Lower leg skin (tissue), 3 donors: ENCODE measurements at regions not wholly inside any gene's neighbourhood (a gene's known extent, or its start where the extent isn't known, plus 50 kb on each side); places are given as distances from the start of the nearest gene placed in this dataset.

Source experiments
- POLR2A ChIP-seq, 2 donors: fragments of 450-650 bp; IDR thresholded peaks; one replicate each; pipeline ENCODE4 v1.6.1; 2016 to 2017; ENCODE audit warnings: antibody characterized with exemption in 2 of 2, mild to moderate bottlenecking in 1 of 2, moderate library complexity in 1 of 2
- TF ChIP-seq, protein P1 (sequence below), 3 donors: fragments of 450-650 bp; IDR thresholded peaks; one replicate each; pipeline ENCODE4 v1.5.1; 2016; ENCODE audit warnings: antibody characterized with exemption in 3 of 3, mild to moderate bottlenecking in 3 of 3, moderate library complexity in 2 of 3

DNA sequence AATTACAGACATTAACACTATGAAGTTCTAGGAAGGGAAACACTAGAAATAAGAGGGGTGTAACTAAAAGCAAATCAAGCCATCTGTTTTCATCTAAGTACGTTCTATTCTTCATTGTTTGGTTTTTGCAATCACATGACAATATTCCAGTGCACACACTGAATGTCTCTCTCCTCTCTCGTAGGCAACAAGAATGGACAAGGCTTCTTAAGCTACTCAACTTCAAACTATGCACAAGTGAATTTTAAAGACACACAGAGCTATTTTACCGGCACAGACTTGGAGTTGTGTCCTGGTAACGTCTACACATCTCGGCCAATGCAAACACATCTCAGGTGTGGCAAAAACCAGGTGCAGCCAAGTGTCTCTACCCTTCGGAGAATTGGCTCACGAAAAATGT lies 173.3 kb downstream of the PRKX start:
- TF ChIP-seq, protein P1, sequence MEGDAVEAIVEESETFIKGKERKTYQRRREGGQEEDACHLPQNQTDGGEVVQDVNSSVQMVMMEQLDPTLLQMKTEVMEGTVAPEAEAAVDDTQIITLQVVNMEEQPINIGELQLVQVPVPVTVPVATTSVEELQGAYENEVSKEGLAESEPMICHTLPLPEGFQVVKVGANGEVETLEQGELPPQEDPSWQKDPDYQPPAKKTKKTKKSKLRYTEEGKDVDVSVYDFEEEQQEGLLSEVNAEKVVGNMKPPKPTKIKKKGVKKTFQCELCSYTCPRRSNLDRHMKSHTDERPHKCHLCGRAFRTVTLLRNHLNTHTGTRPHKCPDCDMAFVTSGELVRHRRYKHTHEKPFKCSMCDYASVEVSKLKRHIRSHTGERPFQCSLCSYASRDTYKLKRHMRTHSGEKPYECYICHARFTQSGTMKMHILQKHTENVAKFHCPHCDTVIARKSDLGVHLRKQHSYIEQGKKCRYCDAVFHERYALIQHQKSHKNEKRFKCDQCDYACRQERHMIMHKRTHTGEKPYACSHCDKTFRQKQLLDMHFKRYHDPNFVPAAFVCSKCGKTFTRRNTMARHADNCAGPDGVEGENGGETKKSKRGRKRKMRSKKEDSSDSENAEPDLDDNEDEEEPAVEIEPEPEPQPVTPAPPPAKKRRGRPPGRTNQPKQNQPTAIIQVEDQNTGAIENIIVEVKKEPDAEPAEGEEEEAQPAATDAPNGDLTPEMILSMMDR (IDR thresholded peaks at IDR 0.05): no peak
- TF ChIP-seq POLR2A (IDR thresholded peaks at IDR 0.05): no peak
